ENCODE measurements at regions not wholly inside any gene's neighbourhood (a gene's known extent, or its start where the extent isn't known, plus 50 kb on each side); places are given as distances from the start of the nearest gene placed in this dataset.
"Not testable (repeated sequence)": the region's sequence is repeated elsewhere in the genome, so short reads cannot be mapped to it uniquely, and the experiment has no call there.

DNA sequence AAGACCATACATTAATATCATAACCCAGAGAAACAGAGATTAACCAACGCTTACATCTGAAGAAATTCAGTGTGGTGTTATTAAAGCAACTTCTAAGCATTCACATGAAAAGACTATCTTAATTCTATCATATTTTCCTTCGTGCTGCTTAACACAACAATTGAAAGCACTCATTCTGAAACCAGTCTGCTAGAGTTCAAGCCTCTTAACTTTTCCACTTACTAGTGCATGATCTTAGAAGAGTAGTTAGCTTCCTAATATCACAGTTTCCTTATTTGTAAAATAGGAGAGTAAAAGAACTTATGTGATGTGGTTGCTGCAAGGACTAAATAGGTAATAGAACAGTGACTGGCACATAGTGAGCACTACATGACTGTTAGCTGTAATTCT, 379.3 kb downstream of the TRIM36 start:
- no peak for DNase-seq

DNA sequence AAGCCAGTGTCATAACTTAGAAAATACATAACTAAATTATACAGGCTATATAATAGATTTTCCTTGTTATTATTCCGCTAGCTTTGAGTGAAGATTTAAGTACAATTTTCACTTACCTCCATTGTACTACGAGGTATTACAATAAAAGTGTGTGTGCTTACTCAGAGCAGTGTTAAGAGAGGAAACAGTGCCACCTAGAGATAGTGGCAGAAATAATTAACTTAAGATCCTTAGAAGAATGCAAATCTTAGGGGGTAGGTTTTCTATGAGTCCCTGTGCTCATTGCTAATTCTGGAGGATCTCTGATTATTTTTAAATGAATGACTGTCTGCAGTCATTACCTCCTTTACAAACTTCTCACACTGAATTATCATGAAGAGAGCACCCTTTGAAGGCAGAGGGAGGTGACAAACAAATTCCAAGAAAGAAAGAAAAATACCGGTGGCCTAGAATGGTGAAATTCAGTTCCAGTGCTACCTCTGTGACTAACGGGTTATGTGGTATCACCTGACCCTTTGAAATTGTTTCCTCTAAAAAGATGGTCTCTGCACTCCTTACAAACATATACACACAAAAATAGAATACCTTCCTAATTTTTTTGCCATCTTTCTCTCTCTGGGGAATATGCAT, 379.8 kb downstream of the TRIM36 start:
- no peak for DNase-seq

DNA sequence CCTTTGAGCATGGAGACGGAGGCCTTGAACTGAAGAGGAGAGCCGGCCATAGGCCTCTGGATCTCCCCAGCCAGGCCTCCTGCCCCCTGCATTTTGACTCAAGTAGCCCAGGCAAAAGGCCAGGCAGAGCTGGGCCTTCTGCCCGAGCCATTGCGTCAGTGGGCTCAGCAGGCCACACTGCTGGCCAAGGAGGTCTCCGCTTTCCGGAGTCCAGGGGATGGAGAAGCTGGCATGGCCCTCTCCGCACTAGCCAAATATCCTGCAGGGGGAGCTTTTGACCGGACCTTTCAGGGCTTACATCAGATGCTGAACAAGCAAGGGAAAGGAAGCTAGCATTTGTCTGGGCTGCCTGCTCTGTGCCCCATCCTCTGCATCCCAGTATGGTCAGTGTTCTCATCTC, 386.8 kb downstream of the TRIM36 start:
- DNase-seq, result no peak

DNA sequence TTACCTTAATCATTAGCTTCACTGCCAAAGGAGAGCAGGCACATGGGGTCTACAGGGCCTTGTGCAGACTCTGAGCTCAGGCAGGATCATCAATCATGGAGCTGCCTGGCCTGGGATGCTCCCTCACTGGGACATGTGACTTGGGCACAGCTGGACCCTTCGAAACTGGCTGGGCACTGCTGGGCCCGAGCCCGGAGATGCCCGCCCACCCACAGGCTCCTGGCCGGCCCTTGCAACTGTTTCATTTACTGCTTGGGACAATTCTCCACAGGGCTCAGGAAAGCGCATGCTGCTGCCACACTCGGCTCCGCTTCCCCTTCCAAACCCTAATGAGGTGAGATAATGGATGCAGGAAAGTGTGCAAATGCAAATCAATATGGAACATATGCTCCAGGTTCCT, 387.5 kb downstream of the TRIM36 start:
- no peak for DNase-seq

DNA sequence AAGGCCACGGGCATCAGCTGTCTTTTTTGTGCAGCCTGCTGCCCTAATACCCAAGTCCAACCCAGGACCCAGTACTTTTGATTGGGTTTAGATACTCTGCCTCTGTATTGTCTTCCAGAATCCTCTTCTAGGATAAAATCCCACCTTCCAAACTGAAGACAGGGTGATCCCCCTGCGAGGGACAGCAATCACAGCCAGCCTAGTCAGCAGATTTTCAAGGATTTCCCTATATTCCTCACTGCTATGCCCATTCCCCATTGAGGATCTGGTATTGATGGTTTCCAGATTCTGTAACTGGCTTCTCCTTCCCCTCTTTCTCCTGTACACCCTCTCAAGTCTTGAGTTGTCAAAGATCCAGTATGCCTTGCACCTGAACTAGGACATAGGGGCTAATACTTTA, 389.4 kb downstream of the TRIM36 start:
- no peak for DNase-seq

DNA sequence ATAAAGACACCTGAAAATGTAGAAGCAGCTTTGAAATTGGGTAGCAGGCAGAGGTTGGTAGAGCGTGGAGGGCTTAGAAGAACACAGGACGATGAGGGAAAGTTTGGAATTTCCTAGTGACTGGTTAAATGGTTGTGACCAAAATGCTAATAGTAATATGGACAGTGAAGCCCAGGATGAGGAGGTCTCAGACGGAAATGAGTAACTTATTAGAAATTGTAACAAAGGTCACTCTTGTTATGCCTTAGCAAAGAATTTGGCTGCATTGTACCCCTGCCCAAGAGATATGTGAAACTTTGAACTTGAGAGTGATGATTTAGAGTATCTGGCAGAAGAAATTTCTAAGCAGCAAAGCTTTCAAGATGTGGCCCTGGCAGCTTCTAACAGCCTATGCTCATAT, 382.5 kb downstream of the KCNN2 start:
- DNase-seq, result no peak

DNA sequence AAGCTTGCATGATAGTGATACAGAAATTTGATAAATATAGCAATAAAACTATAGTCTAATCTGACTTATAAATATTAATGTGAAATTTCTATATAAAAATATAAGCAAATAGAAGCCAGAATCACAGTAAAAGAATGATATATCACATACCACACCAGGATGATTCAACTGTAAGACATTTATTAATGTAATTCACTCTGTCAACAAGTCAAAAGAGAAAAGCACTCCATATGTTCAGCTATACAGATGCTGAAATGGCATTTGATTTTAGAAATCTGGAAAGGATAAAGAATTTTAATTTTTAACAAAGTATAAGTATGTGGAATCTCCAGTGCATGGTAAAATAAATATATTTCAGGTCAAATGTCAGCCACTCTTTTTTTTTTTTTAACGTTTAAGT, 372.4 kb downstream of the KCNN2 start:
- no peak for DNase-seq

DNA sequence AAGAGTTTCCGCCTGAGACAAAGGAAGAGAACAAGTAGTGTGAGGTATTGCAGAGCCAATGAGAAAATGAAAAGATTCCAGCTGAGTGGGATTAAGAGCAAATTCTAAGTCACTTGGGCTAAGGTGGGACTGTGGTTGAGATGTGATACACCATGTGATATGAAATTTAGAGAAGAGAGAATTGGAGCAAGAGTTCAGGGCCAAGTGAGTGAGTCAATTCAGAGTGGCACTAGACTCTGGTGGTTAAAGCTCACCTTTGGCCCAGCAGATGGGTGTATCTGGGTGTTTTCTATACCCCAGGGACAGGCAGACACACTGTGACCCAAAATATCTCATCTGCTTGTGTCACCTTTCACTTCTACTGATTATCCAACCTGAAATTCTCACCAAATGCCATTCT, 368.1 kb downstream of the KCNN2 start:
- DNase-seq, result no peak

DNA sequence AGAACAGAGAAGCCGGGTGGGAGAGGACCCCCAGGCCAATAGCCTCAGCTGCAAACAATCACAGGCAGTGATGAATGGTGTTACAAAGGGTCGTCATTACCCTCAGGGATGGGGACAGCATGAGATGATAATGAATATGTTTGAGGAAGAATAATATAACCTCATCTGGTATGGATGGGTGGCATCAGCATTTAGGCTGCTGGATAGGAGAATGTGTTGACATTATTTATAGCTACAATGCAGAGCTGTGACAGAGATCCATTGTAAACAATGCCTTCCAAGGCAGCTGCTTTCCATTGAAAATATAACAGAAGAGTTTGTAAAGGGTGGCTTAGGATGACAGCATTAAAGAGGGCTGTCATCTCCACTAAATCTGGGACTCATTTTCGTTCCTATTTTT, 365.5 kb downstream of the KCNN2 start:
- no peak for DNase-seq

DNA sequence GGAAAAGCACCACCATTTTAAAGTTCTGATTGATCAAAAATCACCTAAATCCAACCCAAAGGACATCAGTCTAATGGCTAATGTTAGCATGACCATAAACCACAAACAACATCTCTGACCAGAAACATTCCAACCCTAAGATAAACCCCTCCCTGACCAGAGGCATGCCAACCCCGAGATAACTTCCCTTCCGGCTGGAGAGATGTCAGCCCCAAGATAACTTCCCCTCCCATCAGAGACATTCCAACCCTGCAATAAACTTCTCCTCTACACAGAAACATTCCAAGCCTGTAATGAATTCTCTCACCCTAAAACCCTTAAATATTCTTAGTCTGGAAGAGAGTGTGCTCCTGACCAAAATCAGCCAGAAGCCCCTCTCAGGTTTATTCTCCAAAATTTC, 364.3 kb downstream of the KCNN2 start:
- no peak for DNase-seq

DNA sequence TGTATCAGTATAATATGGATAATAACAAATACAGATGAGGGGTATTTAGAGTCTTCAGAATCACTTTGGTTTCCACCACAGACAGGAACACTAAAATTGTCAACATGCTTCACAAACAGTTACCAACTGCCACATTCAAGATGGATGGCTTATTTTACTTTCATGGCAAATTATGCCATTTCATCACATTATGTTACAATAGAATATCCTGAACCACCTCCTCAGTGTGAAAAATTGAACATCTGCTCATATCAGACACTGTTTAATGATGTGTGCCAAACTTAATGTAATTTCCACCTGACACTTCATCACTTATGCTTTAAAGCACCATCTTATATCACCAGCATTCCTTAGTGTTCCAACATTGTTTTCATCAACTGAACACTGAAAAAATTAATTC, 357.4 kb downstream of the KCNN2 start:
- no peak for DNase-seq

DNA sequence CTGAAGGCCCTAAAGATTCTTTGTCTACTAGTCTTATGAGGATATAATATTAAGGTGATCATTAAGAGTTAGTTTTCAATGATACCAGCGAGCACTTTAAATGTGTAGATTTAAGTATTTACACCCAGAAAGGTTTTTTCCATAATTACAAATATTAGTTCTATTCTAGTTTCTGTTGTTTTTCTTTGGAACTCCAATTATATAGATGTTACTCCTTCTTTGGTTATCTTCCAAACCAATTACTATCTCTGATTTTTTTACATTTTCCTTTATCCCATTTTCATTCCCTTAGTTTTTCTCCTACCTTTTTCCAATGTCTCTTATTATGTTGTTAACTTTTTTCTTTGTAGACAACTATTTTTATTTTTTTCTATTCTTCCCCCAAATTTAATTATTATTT, 355.1 kb downstream of the KCNN2 start:
- no peak for DNase-seq

DNA sequence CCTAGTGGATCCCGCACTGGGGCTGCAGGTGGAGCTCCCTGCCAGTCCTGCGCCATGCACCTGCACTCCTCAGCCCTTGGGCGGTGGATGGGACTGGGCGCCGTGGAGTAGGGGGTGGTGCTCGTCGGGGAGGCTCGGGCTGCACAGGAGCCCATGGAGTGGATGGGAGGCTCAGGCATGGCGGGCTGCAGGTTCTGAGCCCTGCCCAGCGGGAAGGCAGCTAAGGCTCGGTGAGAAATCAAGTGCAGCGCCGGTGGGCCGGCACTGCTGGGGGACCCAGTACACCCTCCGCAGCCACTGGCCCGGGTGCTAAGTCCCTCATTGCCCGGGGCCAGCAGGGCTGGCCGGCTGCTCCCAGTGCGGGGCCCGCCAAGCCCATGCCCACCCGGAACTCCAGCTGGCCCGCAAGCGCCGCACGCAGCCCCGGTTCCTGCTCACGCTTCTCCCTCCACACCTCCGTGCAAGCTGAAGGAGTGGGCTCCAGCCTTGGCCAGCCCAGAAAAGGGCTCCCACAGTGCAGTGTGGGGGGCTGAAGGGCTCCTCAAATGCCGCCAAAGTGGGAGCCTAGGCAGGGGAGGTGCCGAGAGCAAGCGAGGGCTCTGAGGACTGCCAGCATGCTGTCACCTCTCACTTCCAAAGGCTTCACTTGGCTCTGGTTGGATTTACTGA, 342.5 kb downstream of the KCNN2 start:
- not testable (repeated sequence) for DNase-seq

DNA sequence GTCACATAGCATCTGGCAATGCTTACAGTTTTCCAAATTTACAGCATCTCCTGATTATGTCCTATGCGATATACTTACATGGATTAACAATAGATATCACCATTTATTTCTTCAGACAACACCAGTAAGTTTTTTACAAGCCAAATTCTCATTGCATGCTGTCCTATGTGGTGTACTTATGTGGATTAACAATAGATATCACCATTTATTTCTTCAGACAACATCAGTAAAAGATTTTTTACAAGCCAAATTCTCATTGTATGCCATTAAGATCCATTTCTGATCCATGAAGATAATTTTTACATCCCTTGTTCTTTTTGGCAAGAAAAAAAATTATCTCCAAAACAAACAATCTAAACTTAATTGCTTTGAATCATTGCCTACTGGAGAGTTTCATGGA, 340.9 kb downstream of the KCNN2 start:
- no peak for DNase-seq

DNA sequence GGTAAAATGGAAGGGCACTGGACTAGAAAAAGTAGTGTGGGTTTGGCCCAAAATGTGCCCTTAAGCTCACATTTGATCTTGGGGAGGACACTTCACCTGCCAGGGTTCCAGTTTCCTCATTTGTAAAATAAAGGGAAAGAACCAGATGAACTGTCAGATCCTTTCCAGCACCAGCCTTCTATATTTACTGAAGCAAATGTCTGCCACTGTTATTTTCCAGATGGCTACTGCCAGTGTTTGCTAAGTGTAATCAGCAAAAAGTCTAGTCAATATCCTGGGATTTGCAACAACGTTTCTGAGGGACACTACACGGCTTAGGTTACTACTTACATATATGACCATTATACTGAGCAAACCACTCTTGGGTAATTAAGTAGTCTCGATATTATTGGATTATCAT, 340.3 kb downstream of the KCNN2 start:
- no peak for DNase-seq

DNA sequence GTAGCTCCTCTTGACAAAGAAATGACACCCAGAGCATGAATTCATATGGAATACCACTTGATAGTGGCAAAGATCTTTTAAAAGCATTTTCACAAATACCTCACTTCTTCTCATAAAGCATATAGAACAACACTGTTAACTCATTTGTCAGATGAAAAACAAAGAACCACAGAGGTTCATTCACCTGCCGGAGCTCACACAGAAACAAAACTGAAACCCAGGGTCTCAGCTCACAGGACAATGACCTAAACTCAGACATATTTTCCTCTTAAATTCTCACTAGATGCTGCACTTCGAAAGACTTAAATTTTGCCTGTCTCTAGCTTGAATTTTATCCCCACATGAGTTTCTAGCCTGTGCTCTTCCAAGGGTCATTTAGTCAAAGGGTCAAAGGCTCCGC, 339.0 kb downstream of the KCNN2 start:
- DNase-seq, result no peak

DNA sequence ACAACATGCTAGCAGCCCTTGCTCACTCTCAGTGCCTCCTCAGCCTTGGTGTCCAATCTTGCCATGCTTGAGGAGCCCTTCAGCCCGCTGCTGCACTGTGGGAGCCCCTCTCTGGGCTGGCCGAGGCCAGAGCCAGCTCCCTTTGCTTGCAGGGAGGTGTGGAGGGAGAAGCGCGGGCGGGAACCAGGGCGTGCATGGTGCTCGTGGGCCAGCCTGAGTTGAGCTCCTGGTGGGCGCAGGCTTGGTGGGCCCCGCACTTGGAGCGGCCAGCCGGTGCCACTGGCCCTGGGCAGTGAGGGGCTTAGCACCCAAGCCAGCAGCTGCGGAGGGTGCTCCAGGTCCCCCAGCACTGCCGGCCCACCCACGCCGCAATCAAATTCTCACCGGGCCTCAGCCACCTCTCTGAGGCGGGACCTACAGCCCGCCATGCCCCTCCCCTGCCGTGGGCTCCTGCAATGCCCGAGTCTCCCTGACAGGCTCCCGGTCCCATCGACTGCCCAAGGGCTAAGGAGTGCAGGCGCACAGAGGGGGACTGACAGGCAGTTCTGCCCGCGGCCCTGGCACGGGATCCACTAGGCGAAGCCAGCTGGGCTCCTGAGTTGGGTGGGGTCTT, 333.5 kb downstream of the KCNN2 start:
- no peak for DNase-seq

DNA sequence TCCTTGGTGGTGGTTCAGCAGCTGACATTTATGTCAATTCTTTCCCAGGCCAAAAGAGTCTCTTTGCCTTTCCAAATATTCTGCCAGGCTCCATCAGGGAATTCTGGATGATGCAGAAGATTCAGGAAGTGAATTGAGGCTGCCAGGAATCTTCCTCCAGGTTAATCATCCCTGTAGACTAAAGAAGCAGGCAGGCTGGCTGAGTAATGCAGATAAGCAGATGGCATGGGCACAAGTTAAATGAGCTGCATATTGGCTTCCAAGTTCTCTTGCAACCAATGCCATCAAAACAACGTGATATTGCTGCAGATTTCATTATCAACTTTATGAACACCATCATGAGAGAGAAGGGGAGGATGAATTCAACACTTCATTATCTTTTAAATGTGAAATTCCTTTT, 324.5 kb downstream of the KCNN2 start:
- no peak for DNase-seq

DNA sequence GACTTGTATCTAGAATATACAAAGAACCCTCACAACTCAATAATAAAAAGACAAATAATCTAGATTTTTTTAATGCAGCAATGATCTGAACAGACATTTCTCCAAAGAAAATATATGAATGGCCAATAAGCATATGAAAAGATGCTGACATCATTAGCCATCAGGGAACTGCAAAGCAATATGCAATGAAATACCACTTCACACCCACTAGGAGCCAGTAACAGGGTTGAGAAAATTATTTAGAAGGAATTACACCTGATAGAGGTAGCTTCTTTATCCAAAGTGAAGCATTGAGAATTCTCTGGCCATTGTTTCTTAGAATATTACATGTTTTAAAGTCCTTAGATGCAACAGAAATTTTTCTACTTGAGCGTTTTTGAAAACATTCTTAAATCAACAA, 316.9 kb downstream of the KCNN2 start:
- no peak for DNase-seq

DNA sequence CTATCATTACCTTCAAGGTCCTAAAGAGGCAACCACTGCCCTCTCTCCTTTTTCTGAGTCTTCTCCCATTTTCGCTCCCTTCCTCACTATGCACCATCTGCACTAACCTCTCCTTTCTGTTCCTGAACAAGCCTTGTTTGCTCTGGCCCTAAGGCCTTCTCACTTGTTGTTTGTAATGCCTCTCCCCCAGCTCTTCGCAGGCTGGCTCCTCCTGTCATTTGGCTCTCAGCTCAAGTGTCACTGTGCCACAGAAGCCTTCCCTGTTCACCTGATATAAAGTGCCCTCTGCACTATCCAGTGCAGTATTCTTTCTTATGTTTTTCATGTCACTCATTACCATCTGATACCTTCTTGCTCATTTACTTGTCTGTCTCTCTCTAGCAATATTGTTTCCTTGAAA, 303.7 kb downstream of the KCNN2 start:
- DNase-seq, result no peak

DNA sequence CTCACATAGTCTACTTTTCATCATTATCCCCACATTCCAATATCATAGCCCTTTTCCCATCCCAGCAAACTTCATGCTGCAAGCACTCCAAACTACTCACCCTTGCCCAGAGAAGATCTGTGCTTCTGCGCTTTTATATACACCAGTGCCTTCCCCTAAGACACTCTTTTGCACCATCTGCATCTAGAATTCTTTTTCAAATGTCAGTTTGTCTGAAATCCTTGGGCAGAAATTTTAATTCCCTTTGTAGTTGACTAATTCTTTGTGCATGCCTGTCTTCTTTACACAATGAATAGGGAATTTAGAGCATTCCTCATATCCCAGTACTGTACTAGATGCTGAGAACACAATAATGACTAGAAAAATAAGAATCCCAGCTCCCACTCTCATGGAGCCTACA, 298.9 kb downstream of the KCNN2 start:
- no peak for DNase-seq

DNA sequence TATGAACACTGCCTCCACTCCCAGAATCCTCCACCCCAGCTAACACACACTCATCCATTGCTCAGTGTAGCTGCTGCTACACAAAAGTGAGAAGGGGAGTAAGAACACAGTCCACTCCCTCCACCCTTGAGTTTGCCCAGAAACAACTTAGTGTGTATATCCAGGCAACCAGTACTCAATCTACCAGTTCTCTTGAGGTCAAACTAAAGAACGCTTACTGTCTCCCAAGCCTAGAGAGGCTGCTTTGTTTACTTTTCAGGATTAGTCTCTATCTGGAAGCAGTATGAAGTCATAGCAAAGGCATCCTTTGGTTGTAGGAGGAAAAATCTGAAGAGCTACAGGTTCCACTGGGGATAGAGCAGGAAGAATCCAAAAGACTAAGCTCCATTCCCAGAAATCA, 296.3 kb downstream of the KCNN2 start:
- no peak for DNase-seq

DNA sequence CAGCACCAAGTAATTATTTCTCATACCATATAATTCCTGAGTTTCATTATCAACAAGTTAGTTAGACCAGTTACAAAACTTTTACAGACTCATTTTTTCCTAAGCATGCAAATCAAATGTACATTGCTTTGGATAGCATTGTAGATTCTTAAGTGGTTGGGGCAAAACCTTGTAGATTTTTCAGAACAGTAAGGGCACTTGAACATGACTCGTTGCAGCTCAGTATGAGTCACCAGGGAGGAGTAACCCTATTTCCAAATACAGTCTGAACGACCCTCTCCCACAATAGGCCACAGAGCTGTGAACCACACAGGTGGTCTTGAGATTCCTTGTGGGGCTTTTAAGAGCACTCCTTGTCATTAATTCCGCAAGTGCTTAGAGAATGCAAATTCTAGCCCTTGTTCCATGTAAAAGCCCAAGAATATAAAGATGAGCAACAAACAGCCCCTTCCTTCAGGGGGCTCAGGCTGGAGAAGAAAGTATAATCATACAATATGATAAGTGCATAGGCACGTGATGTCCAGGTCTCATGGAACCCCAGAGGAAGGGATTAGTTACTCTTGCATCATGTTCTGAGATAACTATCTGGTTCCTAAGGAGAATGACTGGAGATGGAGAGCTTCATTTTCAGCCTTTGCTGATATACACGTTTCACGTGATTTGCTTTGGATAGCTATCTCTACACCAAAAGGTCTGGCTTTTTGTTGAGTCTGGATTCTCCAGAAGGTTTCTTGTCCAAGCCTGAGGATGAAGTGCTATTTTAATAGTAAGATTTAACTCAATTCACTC, 295.7 kb downstream of the KCNN2 start:
- DNase-seq, result no peak

DNA sequence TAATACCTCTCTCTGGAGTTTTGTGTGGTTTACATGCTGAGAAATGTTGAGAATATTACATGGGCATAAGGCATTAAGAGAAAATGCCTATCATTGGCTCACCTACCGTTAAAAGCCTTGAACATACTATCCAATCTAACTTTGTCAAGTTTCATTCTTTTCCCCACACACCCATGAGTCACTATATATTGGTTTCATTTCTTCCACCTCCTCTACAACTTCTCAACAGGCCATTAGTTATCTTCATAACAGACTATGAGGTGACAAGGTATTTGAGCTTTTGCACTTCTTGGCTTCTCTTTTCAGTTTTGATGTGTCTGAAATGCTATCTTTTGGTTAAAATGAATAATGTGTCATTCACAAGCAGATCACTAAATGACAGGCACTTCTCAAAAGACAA, 288.0 kb downstream of the KCNN2 start:
- no peak for DNase-seq
